NB4 (cell line): ENCODE measurements at regions not wholly inside any gene's neighbourhood (a gene's known extent, or its start where the extent isn't known, plus 50 kb on each side); places are given as distances from the start of the nearest gene placed in this dataset.
A peak's percentile ranks its signal among the peaks of the same experiment; 100 is the strongest.

ENCODE experiments used
- DNase-seq: peaks from one replicate; pipeline ENCODE4 v3.0.0; 2010; ENCODE audit warnings: low read depth
- H3K4me3 ChIP-seq: one replicate; pipeline ENCODE4 v1.5.1; 2011; ENCODE audit warnings: mild to moderate bottlenecking, low read depth, low read length, moderate library complexity
- CTCF ChIP-seq: IDR thresholded peaks from one replicate; pipeline ENCODE4 v1.5.1; 2012; ENCODE audit warnings: low read depth, low read length
- MAX ChIP-seq: IDR thresholded peaks from 2 replicates; pipeline ENCODE4 v1.6.1; 2011; ENCODE audit warnings: low read depth, low read length
- MYC ChIP-seq: IDR thresholded peaks from 2 replicates; pipeline ENCODE4 v1.6.1; 2011; ENCODE audit warnings: low read depth, low read length
- POLR2A ChIP-seq: IDR thresholded peaks from 2 replicates; pipeline ENCODE4 v1.6.1; 2011; ENCODE audit warnings: mild to moderate bottlenecking; ENCODE audit not compliant: insufficient read length; ENCODE audit errors: extremely low read depth

- H3K4me3 ChIP-seq = no peak overlapping the region
- peak; percentile 25 for DNase-seq
- TF ChIP-seq MAX = no peak
Measured at GRCh38 chr6:11322252-11322885, 89.9 kb upstream of the NEDD9 start.

GRCh38 chr6:11320914-11321597 lies 88.6 kb upstream of the NEDD9 start:
- TF ChIP-seq CTCF (no peak), MAX (no peak), POLR2A (no peak), MYC (no peak)
- DNase-seq = no peak
- no peak overlapping the region for H3K4me3 ChIP-seq

- DNase-seq = no peak
- TF ChIP-seq CTCF (no peak), MAX (no peak), POLR2A (no peak), MYC (no peak)
- H3K4me3 ChIP-seq = no peak overlapping the region
Measured at GRCh38 chr6:11318835-11319813, 86.7 kb upstream of the NEDD9 start.

- H3K4me3 ChIP-seq = no peak overlapping the region
- DNase-seq = peak; percentile 91
- TF ChIP-seq CTCF = no peak
- no peak for TF ChIP-seq MYC
- TF ChIP-seq POLR2A = no peak
- no peak for TF ChIP-seq MAX
Measured at GRCh38 chr6:11317885-11318771, 85.7 kb upstream of the NEDD9 start.

- TF ChIP-seq CTCF = no peak
- no peak for TF ChIP-seq POLR2A
- no peak for TF ChIP-seq MAX
- no peak for TF ChIP-seq MYC
Measured at GRCh38 chr6:11315743-11316437, 83.4 kb upstream of the NEDD9 start.

More at GRCh38 chr6:11315743-11316437, 83.4 kb upstream of the NEDD9 start:
- H3K4me3 ChIP-seq = no peak overlapping the region
- no peak for DNase-seq
